Ascending aorta (tissue), 2 donors: ENCODE measurements at regions not wholly inside any gene's neighbourhood (a gene's known extent, or its start where the extent isn't known, plus 50 kb on each side); places are given as distances from the start of the nearest gene placed in this dataset.

ENCODE experiments used
- DNase-seq, 2 donors: peaks; one replicate each; pipeline ENCODE4 v3.0.0-alpha.2; 2019; ENCODE audit warnings: low spot score in 2 of 2
- H3K27ac ChIP-seq, 2 donors: fragments of 200-600 bp; sonication (generic); one replicate each; pipeline ENCODE4 v1.5.1; 2016 to 2017; ENCODE audit warnings: mild to moderate bottlenecking in 1 of 2
- H3K27me3 ChIP-seq: fragments of 200-600 bp; sonication (generic); one replicate; pipeline ENCODE4 v1.5.1; 2017
- H3K36me3 ChIP-seq, 2 donors: fragments of 200-600 bp; sonication (generic); one replicate each; pipeline ENCODE4 v1.5.1; 2016
- H3K4me1 ChIP-seq, 2 donors: fragments of 200-600 bp; sonication (generic); one replicate each; pipeline ENCODE4 v1.5.1; 2016 to 2017; ENCODE audit warnings: mild to moderate bottlenecking in 1 of 2
- H3K4me3 ChIP-seq, 2 donors: fragments of 200-600 bp; sonication (generic); one replicate each; pipeline ENCODE4 v1.5.1; 2016 to 2017; ENCODE audit warnings: mild to moderate bottlenecking in 1 of 2
- H3K9me3 ChIP-seq, 2 donors: fragments of 200-600 bp; sonication (generic); one replicate each; pipeline ENCODE4 v1.5.1; 2016
- CTCF ChIP-seq, 3 experiments: fragments of 200-600 bp in 2 of 3; fragments of 450-650 bp in 1 of 3; sonication (generic) in 2 of 3; IDR thresholded peaks; one replicate each; pipeline ENCODE4 v1.5.1; 2016 to 2019; ENCODE audit warnings: antibody characterized with exemption in 3 of 3, mild to moderate bottlenecking in 1 of 3, moderate library complexity in 1 of 3
- intact Hi-C: fragments of 100-400 bp; cut with DNase I; formaldehyde crosslinking; loops from one replicate; pipeline ENCODE4 v1.15.1; 2023

GRCh38 chr3:117788506-117788905 lies 1078.9 kb downstream of the TUSC7 start:
- DNase-seq, result no peak
- no peaks in the 10 kb centered on the region for H3K27me3 ChIP-seq
- H3K9me3 ChIP-seq, result no peaks in the 10 kb centered on the region
- H3K4me1 ChIP-seq, result no peaks in the 10 kb centered on the region
- no peak overlapping the region for H3K27ac ChIP-seq
- H3K4me3 ChIP-seq, result no peak overlapping the region
- no peaks in the 10 kb centered on the region for H3K36me3 ChIP-seq
- intact Hi-C loops, result no loop called here
- TF ChIP-seq CTCF (IDR thresholded peaks at IDR 0.05), result no peak

- intact Hi-C loops, result no loop called here
These were observed 1080.8 kb downstream of the TUSC7 start for GRCh38 chr3:117790235-117790987.

GRCh38 chr3:117793622-117794265 lies 1084.2 kb downstream of the TUSC7 start:
- H3K9me3 ChIP-seq, result no peaks in the 10 kb centered on the region
- H3K27me3 ChIP-seq, result no peaks in the 10 kb centered on the region
- H3K36me3 ChIP-seq, result no peaks in the 10 kb centered on the region
- intact Hi-C loops, result no loop called here
- no peak for TF ChIP-seq CTCF (IDR thresholded peaks at IDR 0.05)
- no peak for DNase-seq
- no peaks in the 10 kb centered on the region for H3K4me1 ChIP-seq
- no peak overlapping the region for H3K27ac ChIP-seq
- H3K4me3 ChIP-seq, result no peak overlapping the region

More at GRCh38 chr3:117790235-117790987, 1080.8 kb downstream of the TUSC7 start:
- DNase-seq, result no peak
- no peaks in the 10 kb centered on the region for H3K4me1 ChIP-seq
- H3K27me3 ChIP-seq, result no peaks in the 10 kb centered on the region
- H3K4me3 ChIP-seq, result no peak overlapping the region
- no peak overlapping the region for H3K27ac ChIP-seq
- TF ChIP-seq CTCF (IDR thresholded peaks at IDR 0.05), result no peak
- H3K36me3 ChIP-seq, result no peaks in the 10 kb centered on the region
- no peaks in the 10 kb centered on the region for H3K9me3 ChIP-seq

GRCh38 chr3:117798221-117798620 lies 1088.6 kb downstream of the TUSC7 start:
- no peak for TF ChIP-seq CTCF (IDR thresholded peaks at IDR 0.05)
- Histone ChIP-seq H3K27me3 (no peaks in the 10 kb centered on the region), H3K27ac (no peak overlapping the region), H3K9me3 (no peaks in the 10 kb centered on the region), H3K4me1 (no peaks in the 10 kb centered on the region), H3K4me3 (no peak overlapping the region), H3K36me3 (no peaks in the 10 kb centered on the region)
- intact Hi-C loops, result no loop called here
- DNase-seq, result no peak

- H3K36me3 ChIP-seq, result no peaks in the 10 kb centered on the region
- H3K4me3 ChIP-seq, result no peak overlapping the region
- no peak overlapping the region for H3K27ac ChIP-seq
- no peak for DNase-seq
- H3K9me3 ChIP-seq, result no peaks in the 10 kb centered on the region
- TF ChIP-seq CTCF (IDR thresholded peaks at IDR 0.05), result no peak
- no peaks in the 10 kb centered on the region for H3K27me3 ChIP-seq
- intact Hi-C loops, result no loop called here
- H3K4me1 ChIP-seq, result no peaks in the 10 kb centered on the region
These were observed 1089.3 kb downstream of the TUSC7 start for GRCh38 chr3:117798687-117799386.
